ENCODE measurements at regions not wholly inside any gene's neighbourhood (a gene's known extent, or its start where the extent isn't known, plus 50 kb on each side); places are given as distances from the start of the nearest gene placed in this dataset.

DNA sequence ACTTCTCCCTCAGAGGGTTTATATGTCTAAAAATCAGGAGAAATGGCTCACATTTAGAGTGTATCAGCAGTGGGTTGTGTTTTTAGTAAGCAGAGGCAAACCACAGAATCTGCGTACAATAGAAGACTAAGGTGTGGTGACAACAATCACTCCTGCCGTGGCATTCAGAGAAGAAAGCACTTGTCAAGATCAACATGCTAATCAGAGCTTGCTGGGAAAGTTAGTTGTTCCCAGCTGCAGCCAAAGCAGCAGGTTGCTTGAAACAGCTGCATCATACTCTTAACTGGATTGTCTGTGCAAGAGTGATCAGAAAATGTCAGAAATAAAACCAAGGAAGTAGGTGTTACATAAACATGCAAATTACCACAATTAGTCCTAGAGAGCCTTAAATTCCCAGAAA, 616.4 kb downstream of the CDH8 start:
- TF ChIP-seq, protein P1, sequence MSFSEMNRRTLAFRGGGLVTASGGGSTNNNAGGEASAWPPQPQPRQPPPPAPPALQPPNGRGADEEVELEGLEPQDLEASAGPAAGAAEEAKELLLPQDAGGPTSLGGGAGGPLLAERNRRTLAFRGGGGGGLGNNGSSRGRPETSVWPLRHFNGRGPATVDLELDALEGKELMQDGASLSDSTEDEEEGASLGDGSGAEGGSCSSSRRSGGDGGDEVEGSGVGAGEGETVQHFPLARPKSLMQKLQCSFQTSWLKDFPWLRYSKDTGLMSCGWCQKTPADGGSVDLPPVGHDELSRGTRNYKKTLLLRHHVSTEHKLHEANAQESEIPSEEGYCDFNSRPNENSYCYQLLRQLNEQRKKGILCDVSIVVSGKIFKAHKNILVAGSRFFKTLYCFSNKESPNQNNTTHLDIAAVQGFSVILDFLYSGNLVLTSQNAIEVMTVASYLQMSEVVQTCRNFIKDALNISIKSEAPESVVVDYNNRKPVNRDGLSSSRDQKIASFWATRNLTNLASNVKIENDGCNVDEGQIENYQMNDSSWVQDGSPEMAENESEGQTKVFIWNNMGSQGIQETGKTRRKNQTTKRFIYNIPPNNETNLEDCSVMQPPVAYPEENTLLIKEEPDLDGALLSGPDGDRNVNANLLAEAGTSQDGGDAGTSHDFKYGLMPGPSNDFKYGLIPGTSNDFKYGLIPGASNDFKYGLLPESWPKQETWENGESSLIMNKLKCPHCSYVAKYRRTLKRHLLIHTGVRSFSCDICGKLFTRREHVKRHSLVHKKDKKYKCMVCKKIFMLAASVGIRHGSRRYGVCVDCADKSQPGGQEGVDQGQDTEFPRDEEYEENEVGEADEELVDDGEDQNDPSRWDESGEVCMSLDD (CRISPR knock-in tag; IDR thresholded peaks at IDR 0.05; ENCODE audit: borderline replicate concordance): no peak
- no peak for TF ChIP-seq POLR2A (IDR thresholded peaks at IDR 0.05; ENCODE audit: insufficient read depth in 1 of 2, low read depth in 2 of 2, low read length in 2 of 2)
- TF ChIP-seq HDAC1 (CRISPR knock-in tag; IDR thresholded peaks at IDR 0.05): no peak
- TF ChIP-seq, protein P2, sequence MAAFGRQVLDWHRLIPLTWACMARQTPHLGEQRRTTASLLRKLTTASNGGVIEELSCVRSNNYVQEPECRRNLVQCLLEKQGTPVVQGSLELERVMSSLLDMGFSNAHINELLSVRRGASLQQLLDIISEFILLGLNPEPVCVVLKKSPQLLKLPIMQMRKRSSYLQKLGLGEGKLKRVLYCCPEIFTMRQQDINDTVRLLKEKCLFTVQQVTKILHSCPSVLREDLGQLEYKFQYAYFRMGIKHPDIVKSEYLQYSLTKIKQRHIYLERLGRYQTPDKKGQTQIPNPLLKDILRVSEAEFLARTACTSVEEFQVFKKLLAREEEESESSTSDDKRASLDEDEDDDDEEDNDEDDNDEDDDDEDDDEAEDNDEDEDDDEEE (CRISPR knock-in tag; IDR thresholded peaks at IDR 0.05): no peak
- no peak for TF ChIP-seq CREB1 (IDR thresholded peaks at IDR 0.05)
- no peak for TF ChIP-seq CREB1 (CRISPR knock-in tag; IDR thresholded peaks at IDR 0.05)
- TF ChIP-seq ELK4 (CRISPR knock-in tag; IDR thresholded peaks at IDR 0.05; ENCODE audit: borderline replicate concordance): no peak
- no peak for TF ChIP-seq EP300 (IDR thresholded peaks at IDR 0.05; ENCODE audit: low read depth in 2 of 2, low read length in 2 of 2)
- TF ChIP-seq EP300 (CRISPR knock-in tag; IDR thresholded peaks at IDR 0.05; ENCODE audit: borderline replicate concordance): no peak
- no peak for TF ChIP-seq PAX8 (CRISPR knock-in tag; IDR thresholded peaks at IDR 0.05; ENCODE audit: borderline replicate concordance)
- TF ChIP-seq CBX1 (IDR thresholded peaks at IDR 0.05; ENCODE audit: low read depth): no peak
- TF ChIP-seq RAD21 (CRISPR knock-in tag; IDR thresholded peaks at IDR 0.05): no peak
- TF ChIP-seq, protein P3, sequence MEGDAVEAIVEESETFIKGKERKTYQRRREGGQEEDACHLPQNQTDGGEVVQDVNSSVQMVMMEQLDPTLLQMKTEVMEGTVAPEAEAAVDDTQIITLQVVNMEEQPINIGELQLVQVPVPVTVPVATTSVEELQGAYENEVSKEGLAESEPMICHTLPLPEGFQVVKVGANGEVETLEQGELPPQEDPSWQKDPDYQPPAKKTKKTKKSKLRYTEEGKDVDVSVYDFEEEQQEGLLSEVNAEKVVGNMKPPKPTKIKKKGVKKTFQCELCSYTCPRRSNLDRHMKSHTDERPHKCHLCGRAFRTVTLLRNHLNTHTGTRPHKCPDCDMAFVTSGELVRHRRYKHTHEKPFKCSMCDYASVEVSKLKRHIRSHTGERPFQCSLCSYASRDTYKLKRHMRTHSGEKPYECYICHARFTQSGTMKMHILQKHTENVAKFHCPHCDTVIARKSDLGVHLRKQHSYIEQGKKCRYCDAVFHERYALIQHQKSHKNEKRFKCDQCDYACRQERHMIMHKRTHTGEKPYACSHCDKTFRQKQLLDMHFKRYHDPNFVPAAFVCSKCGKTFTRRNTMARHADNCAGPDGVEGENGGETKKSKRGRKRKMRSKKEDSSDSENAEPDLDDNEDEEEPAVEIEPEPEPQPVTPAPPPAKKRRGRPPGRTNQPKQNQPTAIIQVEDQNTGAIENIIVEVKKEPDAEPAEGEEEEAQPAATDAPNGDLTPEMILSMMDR (CRISPR knock-in tag; IDR thresholded peaks at IDR 0.05): no peak
- no peak for TF ChIP-seq SIN3A (IDR thresholded peaks at IDR 0.05; ENCODE audit: borderline replicate concordance, low read depth, low read length)

Measured in HepG2 (cell line).